Gastroesophageal sphincter (tissue), 4 donors: ENCODE measurements at regions not wholly inside any gene's neighbourhood (a gene's known extent, or its start where the extent isn't known, plus 50 kb on each side); places are given as distances from the start of the nearest gene placed in this dataset.
A peak's percentile ranks its signal among the peaks of the same experiment; 100 is the strongest.

ENCODE experiments used
- ATAC-seq: fragments of 150-250 bp; one replicate; pipeline ENCODE4 v1.9.1; 2016; ENCODE audit warnings: mild to moderate bottlenecking, moderate library complexity
- H3K27ac ChIP-seq, 4 donors: fragments of 200-600 bp; sonication (generic) in 3 of 4; 1 replicate in 3 of 4; 2 replicates in 1 of 4; pipeline ENCODE4 v1.5.1; 2016 to 2019
- H3K27me3 ChIP-seq: fragments of 200-600 bp; sonication (generic); one replicate; pipeline ENCODE4 v1.5.1; 2019
- H3K36me3 ChIP-seq, 2 donors: fragments of 200-600 bp; sonication (generic); one replicate each; pipeline ENCODE4 v1.5.1; 2019; ENCODE audit warnings: control low read depth in 1 of 2
- H3K4me1 ChIP-seq, 3 donors: fragments of 200-600 bp; sonication (generic); 1 replicate in 2 of 3; 2 replicates in 1 of 3; pipeline ENCODE4 v1.5.1; 2016 to 2019; ENCODE audit warnings: control low read depth in 2 of 3
- H3K4me3 ChIP-seq, 2 donors: fragments of 200-600 bp; sonication (generic); one replicate each; pipeline ENCODE4 v1.5.1; 2019; ENCODE audit warnings: mild to moderate bottlenecking in 1 of 2, moderate library complexity in 1 of 2
- H3K9me3 ChIP-seq, 3 donors: fragments of 200-600 bp; sonication (generic); one replicate each; pipeline ENCODE4 v1.5.1; 2017 to 2019; ENCODE audit warnings: control low read depth in 2 of 3
- CTCF ChIP-seq, 4 experiments: fragments of 200-600 bp in 2 of 4; fragments of 450-650 bp in 2 of 4; sonication (generic) in 1 of 4; IDR thresholded peaks; one replicate each; pipeline ENCODE4 v1.5.1; 2017 to 2019; ENCODE audit warnings: antibody characterized with exemption in 4 of 4, mild to moderate bottlenecking in 2 of 4, moderate library complexity in 2 of 4
- EP300 ChIP-seq: sonication (generic); formaldehyde crosslinking; IDR thresholded peaks from one replicate; pipeline ENCODE4 v1.6.1; 2017; ENCODE audit warnings: antibody characterized with exemption, mild to moderate bottlenecking
- POLR2A ChIP-seq, 2 donors: fragments of 450-650 bp; IDR thresholded peaks; one replicate each; pipeline ENCODE4 v1.6.1; 2017; ENCODE audit warnings: antibody characterized with exemption in 2 of 2, mild to moderate bottlenecking in 2 of 2, moderate library complexity in 1 of 2
- POLR2AphosphoS5 ChIP-seq: sonication (generic); formaldehyde crosslinking; IDR thresholded peaks from one replicate; pipeline ENCODE4 v1.6.1; 2017; ENCODE audit warnings: antibody characterized with exemption
- WGBS, 2 donors: methylation state at CpG; one replicate each; pipeline ENCODE4 v1.1.5; 2018; ENCODE audit warnings: low coverage in 1 of 2; 5-methylcytosine and 5-hydroxymethylcytosine counted together

DNA sequence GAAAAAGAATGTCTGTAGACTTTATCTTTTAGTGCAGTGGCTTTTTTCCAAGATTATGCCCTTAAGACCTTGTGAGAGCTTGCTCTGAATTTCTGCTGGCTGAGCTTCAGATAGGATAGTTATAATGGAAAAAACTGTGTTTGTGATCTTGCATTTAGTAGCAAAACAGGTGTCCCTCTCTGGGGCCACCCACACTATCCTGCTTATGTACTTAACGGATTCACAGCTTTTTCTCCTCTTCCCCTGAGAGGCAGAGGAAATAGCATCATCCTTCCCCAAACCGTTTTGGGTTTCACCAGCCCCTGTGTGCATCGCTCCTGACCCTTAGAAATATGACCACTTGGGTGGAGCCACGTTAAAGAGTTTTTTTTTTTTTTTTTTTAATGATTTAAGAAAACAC, 101.2 kb downstream of the RAB18 start:
- Histone ChIP-seq H3K27me3 (no peaks in the 10 kb centered on the region), H3K36me3 (no peaks in the 10 kb centered on the region), H3K9me3 (no peaks in the 10 kb centered on the region), H3K4me1 (peaks cover 0 to 9% (median 0%) of the 10 kb centered on the region in 3 donors), H3K27ac (no peak overlapping the region), H3K4me3 (no peak overlapping the region)
- 48 to 69% methylated on average over 3 to 4 of the region's 4 CpGs for WGBS, 2 donors
- no peak for ATAC-seq
- TF ChIP-seq POLR2AphosphoS5 (no peak), CTCF (IDR thresholded peaks at IDR 0.05) (no peak), POLR2A (IDR thresholded peaks at IDR 0.05) (no peak), EP300 (no peak)

GRCh38 chr10:27607591-27607990, 103.5 kb downstream of the RAB18 start:
- Histone ChIP-seq H3K27ac (no peak overlapping the region), H3K4me1 (peaks cover 0 to 8% (median 0%) of the 10 kb centered on the region in 3 donors), H3K36me3 (no peaks in the 10 kb centered on the region), H3K27me3 (no peaks in the 10 kb centered on the region), H3K4me3 (no peak overlapping the region), H3K9me3 (no peaks in the 10 kb centered on the region)
- TF ChIP-seq EP300, result no peak
- TF ChIP-seq POLR2AphosphoS5, result no peak
- no peak for TF ChIP-seq POLR2A (IDR thresholded peaks at IDR 0.05)
- no peak for TF ChIP-seq CTCF (IDR thresholded peaks at IDR 0.05)
- ATAC-seq, result no peak
- 67 to 71% methylated on average over 3 to 4 of the region's 6 CpGs for WGBS, 2 donors

DNA sequence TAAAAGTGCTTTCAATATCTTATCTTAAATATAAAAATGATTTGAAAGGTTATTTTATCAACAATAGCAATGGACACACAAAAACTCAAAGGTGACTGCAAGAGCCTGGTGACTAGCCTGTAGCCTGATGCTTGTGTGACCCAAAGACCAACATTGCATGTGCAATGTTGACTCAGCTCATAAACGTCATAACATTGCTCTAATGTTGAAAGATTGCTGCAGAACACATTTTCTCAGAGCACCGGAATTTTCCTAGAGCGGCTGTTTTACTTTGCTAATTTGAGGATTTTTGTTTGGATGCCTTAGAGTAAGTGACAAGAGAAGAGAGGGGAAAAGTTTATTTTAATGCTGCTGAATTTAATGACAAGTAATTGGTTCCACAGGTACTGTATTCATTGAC, 107.1 kb downstream of the RAB18 start:
- Histone ChIP-seq H3K36me3 (no peaks in the 10 kb centered on the region), H3K27ac (no peak overlapping the region), H3K27me3 (no peaks in the 10 kb centered on the region), H3K4me3 (no peak overlapping the region), H3K4me1 (peaks cover 0 to 9% (median 0%) of the 10 kb centered on the region in 3 donors), H3K9me3 (no peaks in the 10 kb centered on the region)
- TF ChIP-seq CTCF (IDR thresholded peaks at IDR 0.05), result no peak
- TF ChIP-seq POLR2A (IDR thresholded peaks at IDR 0.05), result no peak
- peak; percentile 32 for TF ChIP-seq POLR2AphosphoS5
- no peak for TF ChIP-seq EP300
- ATAC-seq, result peak; percentile 50
- 34 to 40% methylated on average over 3 of the region's 3 CpGs for WGBS, 2 donors

DNA sequence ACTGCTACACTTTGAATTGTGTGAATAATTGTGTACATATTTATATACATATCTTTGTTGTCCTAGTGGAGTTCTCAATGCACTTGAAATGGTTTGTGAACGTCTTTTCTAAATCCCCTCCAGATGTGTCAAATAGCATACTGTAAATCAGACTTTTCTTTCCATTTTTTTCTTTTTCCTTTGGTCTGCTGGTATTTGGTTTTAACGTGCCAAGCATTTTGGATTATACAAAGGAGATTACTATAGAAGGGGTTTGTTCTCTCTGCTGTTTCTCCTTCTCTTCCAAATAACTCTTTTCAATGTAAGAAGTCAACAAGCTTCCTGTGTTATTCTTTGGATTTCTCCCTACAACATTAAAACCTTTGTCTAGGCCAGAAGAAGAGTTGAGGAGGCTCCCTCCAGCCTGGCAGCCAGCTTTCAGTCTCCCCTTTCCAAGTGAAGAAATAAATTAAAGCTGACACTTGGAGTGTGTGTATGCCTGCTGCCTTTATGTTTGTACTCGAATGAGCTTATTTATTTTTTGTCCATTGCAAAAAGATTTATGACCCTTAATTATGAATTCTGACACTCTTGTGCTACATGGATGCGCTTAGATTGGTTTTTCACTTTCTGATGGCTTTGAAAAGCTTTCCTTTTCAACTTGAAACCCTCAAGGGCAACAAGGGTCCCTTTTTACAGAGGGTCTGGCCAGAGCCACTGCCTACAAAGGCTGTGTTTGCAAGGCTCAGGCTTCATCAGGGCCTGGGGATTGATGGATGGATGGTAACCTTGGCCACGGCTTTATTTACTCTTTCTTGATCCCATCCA, 107.8 kb downstream of the RAB18 start:
- no peaks in the 10 kb centered on the region for H3K36me3 ChIP-seq
- H3K27ac ChIP-seq, result no peak overlapping the region
- peaks cover 0 to 9% (median 0%) of the 10 kb centered on the region in 3 donors for H3K4me1 ChIP-seq
- H3K9me3 ChIP-seq, result no peaks in the 10 kb centered on the region
- no peaks in the 10 kb centered on the region for H3K27me3 ChIP-seq
- H3K4me3 ChIP-seq, result no peak overlapping the region
- TF ChIP-seq POLR2A (IDR thresholded peaks at IDR 0.05), result no peak
- TF ChIP-seq EP300, result no peak
- TF ChIP-seq POLR2AphosphoS5, result no peak
- no peak for TF ChIP-seq CTCF (IDR thresholded peaks at IDR 0.05)
- 44 to 47% methylated on average over 5 of the region's 5 CpGs for WGBS, 2 donors
- ATAC-seq, result no peak

DNA sequence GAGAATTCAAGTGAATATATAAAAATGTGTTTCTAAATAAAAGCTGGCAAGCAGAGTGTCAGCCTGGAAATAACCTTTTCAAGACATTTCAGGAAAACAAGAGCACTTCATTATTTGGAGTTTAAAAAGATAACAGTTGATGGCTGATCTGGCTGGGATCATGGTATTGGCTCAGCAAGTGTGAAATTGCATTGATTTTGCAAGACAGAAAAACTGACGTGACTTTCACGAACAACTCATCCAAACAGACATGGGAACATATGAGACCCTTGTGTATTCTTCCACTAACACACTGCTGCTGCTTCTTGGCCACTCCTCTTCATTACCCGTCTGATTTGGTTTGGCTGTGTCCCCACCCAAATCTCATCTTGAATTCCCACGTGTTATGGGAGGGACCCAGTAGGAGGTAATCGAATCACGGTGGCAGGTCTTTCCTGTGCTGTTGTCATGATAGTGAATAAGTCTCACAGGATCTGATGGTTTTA, 108.5 kb downstream of the RAB18 start:
- Histone ChIP-seq H3K27me3 (no peaks in the 10 kb centered on the region), H3K36me3 (no peaks in the 10 kb centered on the region), H3K4me1 (peaks cover 0 to 9% (median 0%) of the 10 kb centered on the region in 3 donors), H3K4me3 (no peak overlapping the region), H3K27ac (no peak overlapping the region), H3K9me3 (no peaks in the 10 kb centered on the region)
- ATAC-seq, result peak; percentile 28
- 60 to 68% methylated on average over 5 to 6 of the region's 6 CpGs for WGBS, 2 donors
- TF ChIP-seq CTCF (IDR thresholded peaks at IDR 0.05) (no peak), EP300 (no peak), POLR2A (IDR thresholded peaks at IDR 0.05) (no peak), POLR2AphosphoS5 (no peak)
